ENCODE measurements at regions not wholly inside any gene's neighbourhood (a gene's known extent, or its start where the extent isn't known, plus 50 kb on each side); places are given as distances from the start of the nearest gene placed in this dataset.

- no peaks in the 10 kb centered on the region for H3K36me3 ChIP-seq
- no peaks in the 10 kb centered on the region for H3K4me1 ChIP-seq
These were observed 125.9 kb downstream of the ALX1 start for GRCh38 chr12:85405781-85406522.

GRCh38 chr12:85413266-85413665 is 133.2 kb downstream of the ALX1 start:
- TF ChIP-seq POLR2A (IDR thresholded peaks at IDR 0.05) (no peak), CTCF (IDR thresholded peaks at IDR 0.05) (no peak)
- Histone ChIP-seq H3K27me3 (no peaks in the 10 kb centered on the region), H3K9me3 (no peaks in the 10 kb centered on the region)

More at GRCh38 chr12:85405781-85406522, 125.9 kb downstream of the ALX1 start:
- intact Hi-C loops (cut with DNase I; ENCODE audit: low total_unique reads): no loop called here
- no peak for TF ChIP-seq POLR2A (IDR thresholded peaks at IDR 0.05)
- no peak for TF ChIP-seq CTCF (IDR thresholded peaks at IDR 0.05)
- Histone ChIP-seq H3K27me3 (peaks cover 0 to 4% of the 10 kb centered on the region in 2 donors), H3K27ac (no peak overlapping the region), H3K9me3 (no peaks in the 10 kb centered on the region), H3K4me3 (no peak overlapping the region)
- DNase-seq: no peak

GRCh38 chr12:85422762-85423161 is 142.7 kb downstream of the ALX1 start:
- no peak for DNase-seq
- Histone ChIP-seq H3K27me3 (no peaks in the 10 kb centered on the region), H3K36me3 (no peaks in the 10 kb centered on the region), H3K27ac (no peak overlapping the region), H3K4me3 (no peak overlapping the region), H3K4me1 (no peaks in the 10 kb centered on the region), H3K9me3 (no peaks in the 10 kb centered on the region)
- TF ChIP-seq POLR2A (IDR thresholded peaks at IDR 0.05) (no peak), CTCF (IDR thresholded peaks at IDR 0.05) (no peak)
- intact Hi-C loops (cut with DNase I; ENCODE audit: low total_unique reads): no loop called here

More at GRCh38 chr12:85413266-85413665, 133.2 kb downstream of the ALX1 start:
- H3K4me3 ChIP-seq: no peak overlapping the region
- H3K27ac ChIP-seq: no peak overlapping the region
- no peak for DNase-seq
- no peaks in the 10 kb centered on the region for H3K36me3 ChIP-seq
- no peaks in the 10 kb centered on the region for H3K4me1 ChIP-seq
- intact Hi-C loops (cut with DNase I; ENCODE audit: low total_unique reads): no loop called here

- no peak for DNase-seq
- H3K4me1 ChIP-seq: no peaks in the 10 kb centered on the region
- intact Hi-C loops (cut with DNase I; ENCODE audit: low total_unique reads): no loop called here
These were observed 143.9 kb downstream of the ALX1 start for GRCh38 chr12:85423947-85424346.

More at GRCh38 chr12:85423947-85424346, 143.9 kb downstream of the ALX1 start:
- Histone ChIP-seq H3K4me3 (no peak overlapping the region), H3K9me3 (no peaks in the 10 kb centered on the region), H3K36me3 (no peaks in the 10 kb centered on the region), H3K27ac (no peak overlapping the region), H3K27me3 (no peaks in the 10 kb centered on the region)
- TF ChIP-seq CTCF (IDR thresholded peaks at IDR 0.05): no peak
- no peak for TF ChIP-seq POLR2A (IDR thresholded peaks at IDR 0.05)
